HFFc6 (cell line): ENCODE measurements at regions not wholly inside any gene's neighbourhood (a gene's known extent, or its start where the extent isn't known, plus 50 kb on each side); places are given as distances from the start of the nearest gene placed in this dataset.
A peak's percentile ranks its signal among the peaks of the same experiment; 100 is the strongest.

ENCODE experiments used
- DNase-seq: peaks from one replicate; pipeline ENCODE4 v3.0.0-alpha.2; 2018
- H3K27ac Mint-ChIP-seq: 2 replicates; pipeline ENCODE4 v1.8.0; 2020; ENCODE audit warnings: mild to moderate bottlenecking, mixed read lengths
- H3K27me3 Mint-ChIP-seq: 2 replicates; pipeline ENCODE4 v1.8.0; 2021; ENCODE audit warnings: mild to moderate bottlenecking, moderate library complexity, mixed read lengths; ENCODE audit not compliant: insufficient read depth
- H3K36me3 Mint-ChIP-seq: 2 replicates; pipeline ENCODE4 v1.8.0; 2021; ENCODE audit warnings: low read depth, mixed read lengths
- H3K4me1 Mint-ChIP-seq: 2 replicates; pipeline ENCODE4 v1.8.0; 2020; ENCODE audit warnings: low read depth, mixed read lengths
- H3K4me3 Mint-ChIP-seq: 2 replicates; pipeline ENCODE4 v1.8.0; 2020; ENCODE audit warnings: mild to moderate bottlenecking, moderate library complexity, mixed read lengths
- H3K9me3 Mint-ChIP-seq: 2 replicates; pipeline ENCODE4 v1.8.0; 2020; ENCODE audit warnings: mild to moderate bottlenecking, mixed read lengths
- TF ChIP-seq, protein P1 (sequence below): fragments of 200-600 bp; sonication (generic); IDR thresholded peaks from 2 replicates; pipeline ENCODE4 v1.5.0; 2021; ENCODE audit warnings: antibody characterized with exemption, mild to moderate bottlenecking

DNA sequence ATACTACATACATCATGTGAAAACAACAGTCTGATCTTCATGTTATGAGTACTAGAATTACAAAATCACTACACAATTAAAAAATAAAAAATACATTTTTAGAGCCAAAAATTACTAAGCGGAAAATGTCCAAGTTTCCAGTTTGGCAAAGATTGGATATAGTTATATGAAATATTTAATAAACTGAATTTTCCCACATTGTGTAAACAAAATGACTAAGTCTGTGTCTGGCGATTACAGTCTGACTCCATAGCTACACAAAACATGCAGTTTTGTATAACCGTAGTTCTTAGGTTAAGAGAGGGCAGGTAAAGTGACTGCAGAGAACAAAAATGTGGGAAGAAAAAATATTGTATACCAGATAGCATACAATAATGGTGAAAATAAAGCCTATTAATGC lies 59.2 kb upstream of the TMEM47 start:
- peaks cover 21% of the 10 kb centered on the region for H3K4me1 Mint-ChIP-seq
- no peaks in the 10 kb centered on the region for H3K36me3 Mint-ChIP-seq
- no peak overlapping the region for H3K4me3 Mint-ChIP-seq
- no peaks in the 10 kb centered on the region for H3K27me3 Mint-ChIP-seq
- no peak for DNase-seq
- TF ChIP-seq, protein P1, sequence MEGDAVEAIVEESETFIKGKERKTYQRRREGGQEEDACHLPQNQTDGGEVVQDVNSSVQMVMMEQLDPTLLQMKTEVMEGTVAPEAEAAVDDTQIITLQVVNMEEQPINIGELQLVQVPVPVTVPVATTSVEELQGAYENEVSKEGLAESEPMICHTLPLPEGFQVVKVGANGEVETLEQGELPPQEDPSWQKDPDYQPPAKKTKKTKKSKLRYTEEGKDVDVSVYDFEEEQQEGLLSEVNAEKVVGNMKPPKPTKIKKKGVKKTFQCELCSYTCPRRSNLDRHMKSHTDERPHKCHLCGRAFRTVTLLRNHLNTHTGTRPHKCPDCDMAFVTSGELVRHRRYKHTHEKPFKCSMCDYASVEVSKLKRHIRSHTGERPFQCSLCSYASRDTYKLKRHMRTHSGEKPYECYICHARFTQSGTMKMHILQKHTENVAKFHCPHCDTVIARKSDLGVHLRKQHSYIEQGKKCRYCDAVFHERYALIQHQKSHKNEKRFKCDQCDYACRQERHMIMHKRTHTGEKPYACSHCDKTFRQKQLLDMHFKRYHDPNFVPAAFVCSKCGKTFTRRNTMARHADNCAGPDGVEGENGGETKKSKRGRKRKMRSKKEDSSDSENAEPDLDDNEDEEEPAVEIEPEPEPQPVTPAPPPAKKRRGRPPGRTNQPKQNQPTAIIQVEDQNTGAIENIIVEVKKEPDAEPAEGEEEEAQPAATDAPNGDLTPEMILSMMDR: no peak
- H3K9me3 Mint-ChIP-seq: no peaks in the 10 kb centered on the region
- no peak overlapping the region for H3K27ac Mint-ChIP-seq

DNA sequence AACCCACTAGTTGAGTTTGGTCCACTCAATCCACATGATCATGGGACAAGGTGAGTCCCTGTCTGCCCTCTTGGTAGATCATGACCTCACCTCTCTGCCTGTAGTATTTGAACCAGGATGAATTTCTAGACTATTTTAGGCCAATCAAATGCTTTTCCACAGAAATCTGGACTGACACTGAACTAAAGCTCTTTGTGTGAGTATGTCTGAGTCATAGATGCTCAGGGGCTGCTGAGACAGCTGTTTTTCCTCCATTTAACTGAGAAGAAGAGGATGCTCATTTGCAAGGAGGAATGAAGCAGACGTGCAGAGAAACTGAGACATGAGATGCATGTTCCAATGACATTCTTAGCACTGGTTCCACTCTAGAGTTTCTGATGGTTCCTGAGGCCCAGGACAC lies 77.3 kb upstream of the TMEM47 start:
- H3K36me3 Mint-ChIP-seq: no peaks in the 10 kb centered on the region
- TF ChIP-seq, protein P1: no peak
- H3K4me3 Mint-ChIP-seq: no peak overlapping the region
- peak overlapping the region; percentile 49; the same call in 1 of the 2 replicates for H3K27ac Mint-ChIP-seq
- H3K4me1 Mint-ChIP-seq: peaks cover 8% of the 10 kb centered on the region
- no peaks in the 10 kb centered on the region for H3K9me3 Mint-ChIP-seq
- H3K27me3 Mint-ChIP-seq: no peaks in the 10 kb centered on the region; the same call in none of the 2 replicates
- DNase-seq: peak; percentile 7

DNA sequence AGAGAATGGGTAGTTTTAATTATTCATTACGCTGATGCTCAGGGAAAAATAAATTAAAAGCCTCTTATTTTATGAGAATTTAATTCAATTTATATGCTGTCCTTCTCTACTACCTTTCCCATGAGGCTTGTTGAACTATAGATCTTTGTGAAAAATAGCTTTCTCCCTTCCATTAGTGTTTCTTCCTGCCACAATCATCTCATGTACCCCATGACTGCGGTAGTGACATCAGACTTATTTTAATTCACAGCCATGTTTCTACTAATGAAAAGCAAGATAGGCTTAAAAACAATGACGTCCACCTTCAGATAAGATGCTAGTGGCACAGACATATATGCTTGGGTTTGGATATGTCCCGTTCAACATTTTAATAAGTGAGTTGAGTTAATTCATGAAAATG lies 87.4 kb upstream of the TMEM47 start:
- Mint-ChIP-seq H3K27me3 (no peaks in the 10 kb centered on the region), H3K36me3 (no peaks in the 10 kb centered on the region), H3K27ac (no peak overlapping the region), H3K4me1 (no peaks in the 10 kb centered on the region), H3K9me3 (no peaks in the 10 kb centered on the region), H3K4me3 (no peak overlapping the region)
- DNase-seq: no peak
- TF ChIP-seq, protein P1: no peak

GRCh38 chrX:34749896-34750295 lies 92.8 kb upstream of the TMEM47 start:
- H3K4me3 Mint-ChIP-seq: no peak overlapping the region
- DNase-seq: no peak
- no peaks in the 10 kb centered on the region for H3K9me3 Mint-ChIP-seq
- H3K36me3 Mint-ChIP-seq: no peaks in the 10 kb centered on the region
- no peak overlapping the region for H3K27ac Mint-ChIP-seq
- TF ChIP-seq, protein P1: no peak
- H3K27me3 Mint-ChIP-seq: no peaks in the 10 kb centered on the region
- H3K4me1 Mint-ChIP-seq: no peaks in the 10 kb centered on the region

DNA sequence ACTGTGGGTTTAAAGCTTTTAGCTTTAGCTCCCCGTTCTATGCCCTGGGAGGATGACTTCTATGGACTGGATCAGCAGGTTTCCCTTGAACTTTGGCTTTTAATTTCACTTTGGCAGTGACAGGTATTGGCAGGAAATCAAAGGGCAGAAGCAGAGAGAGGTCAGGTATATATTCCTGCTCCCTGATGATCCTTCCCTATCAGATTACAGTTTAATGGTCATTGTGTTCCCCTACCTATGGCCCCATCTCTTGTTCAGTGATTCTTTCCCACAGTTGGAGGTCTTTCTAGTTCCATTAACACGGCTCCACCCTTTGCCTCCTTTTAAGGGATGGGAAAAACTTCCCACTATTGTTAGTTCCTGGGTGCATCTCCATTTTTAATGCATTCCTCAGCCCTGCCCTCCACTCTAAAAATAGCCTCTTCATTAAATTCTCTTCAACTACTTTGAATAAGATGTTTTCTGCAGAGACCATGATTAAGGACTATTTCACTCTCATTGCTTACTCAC lies 107.8 kb upstream of the TMEM47 start:
- no peaks in the 10 kb centered on the region for H3K9me3 Mint-ChIP-seq

More for the DNA sequence above, 107.8 kb upstream of the TMEM47 start:
- Mint-ChIP-seq H3K4me1 (peaks cover 26% of the 10 kb centered on the region), H3K36me3 (no peaks in the 10 kb centered on the region), H3K4me3 (peak overlapping the region; percentile 39; the same call in 1 of the 2 replicates), H3K27ac (peak overlapping the region; percentile 89), H3K27me3 (peaks cover 3% of the 10 kb centered on the region)
- TF ChIP-seq, protein P1: no peak
- peak; percentile 28 for DNase-seq
